Lower leg skin (tissue), 3 donors: ENCODE measurements at regions not wholly inside any gene's neighbourhood (a gene's known extent, or its start where the extent isn't known, plus 50 kb on each side); places are given as distances from the start of the nearest gene placed in this dataset.

Source experiments
- POLR2A ChIP-seq, 2 donors: fragments of 450-650 bp; IDR thresholded peaks; one replicate each; pipeline ENCODE4 v1.6.1; 2016 to 2017; ENCODE audit warnings: antibody characterized with exemption in 2 of 2, mild to moderate bottlenecking in 1 of 2, moderate library complexity in 1 of 2
- TF ChIP-seq, protein P1 (sequence below), 3 donors: fragments of 450-650 bp; IDR thresholded peaks; one replicate each; pipeline ENCODE4 v1.5.1; 2016; ENCODE audit warnings: antibody characterized with exemption in 3 of 3, mild to moderate bottlenecking in 3 of 3, moderate library complexity in 2 of 3

DNA sequence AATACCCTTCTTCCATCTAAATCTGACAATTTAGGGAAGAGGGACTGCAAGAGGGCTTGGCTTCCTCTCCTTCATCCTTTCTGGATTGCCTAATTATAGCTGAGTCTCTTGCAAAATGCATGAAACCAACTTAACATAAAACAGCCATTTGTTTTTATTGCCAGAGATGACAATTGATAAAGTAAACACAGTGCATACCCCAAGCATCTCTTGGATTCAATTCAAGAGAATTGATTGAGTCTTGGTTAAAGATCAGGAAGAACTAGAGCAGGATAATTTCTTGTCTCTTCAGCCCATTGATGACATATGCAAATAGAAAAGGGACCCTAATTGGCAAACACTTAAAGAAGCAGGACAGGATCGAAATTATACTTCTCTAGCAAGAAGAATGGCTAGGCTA is 617.1 kb upstream of the PTBP2 start:
- TF ChIP-seq, protein P1, sequence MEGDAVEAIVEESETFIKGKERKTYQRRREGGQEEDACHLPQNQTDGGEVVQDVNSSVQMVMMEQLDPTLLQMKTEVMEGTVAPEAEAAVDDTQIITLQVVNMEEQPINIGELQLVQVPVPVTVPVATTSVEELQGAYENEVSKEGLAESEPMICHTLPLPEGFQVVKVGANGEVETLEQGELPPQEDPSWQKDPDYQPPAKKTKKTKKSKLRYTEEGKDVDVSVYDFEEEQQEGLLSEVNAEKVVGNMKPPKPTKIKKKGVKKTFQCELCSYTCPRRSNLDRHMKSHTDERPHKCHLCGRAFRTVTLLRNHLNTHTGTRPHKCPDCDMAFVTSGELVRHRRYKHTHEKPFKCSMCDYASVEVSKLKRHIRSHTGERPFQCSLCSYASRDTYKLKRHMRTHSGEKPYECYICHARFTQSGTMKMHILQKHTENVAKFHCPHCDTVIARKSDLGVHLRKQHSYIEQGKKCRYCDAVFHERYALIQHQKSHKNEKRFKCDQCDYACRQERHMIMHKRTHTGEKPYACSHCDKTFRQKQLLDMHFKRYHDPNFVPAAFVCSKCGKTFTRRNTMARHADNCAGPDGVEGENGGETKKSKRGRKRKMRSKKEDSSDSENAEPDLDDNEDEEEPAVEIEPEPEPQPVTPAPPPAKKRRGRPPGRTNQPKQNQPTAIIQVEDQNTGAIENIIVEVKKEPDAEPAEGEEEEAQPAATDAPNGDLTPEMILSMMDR (IDR thresholded peaks at IDR 0.05) = no peak
- no peak for TF ChIP-seq POLR2A (IDR thresholded peaks at IDR 0.05)
